ENCODE measurements at regions not wholly inside any gene's neighbourhood (a gene's known extent, or its start where the extent isn't known, plus 50 kb on each side); places are given as distances from the start of the nearest gene placed in this dataset.

- TF ChIP-seq POLR2A (IDR thresholded peaks at IDR 0.05) = no peak
- no peak for TF ChIP-seq CTCF (IDR thresholded peaks at IDR 0.05)
These were observed 59.9 kb upstream of the XPA start for GRCh38 chr9:97756991-97757390.

Data from uterus (tissue), 2 donors.